ENCODE measurements at regions not wholly inside any gene's neighbourhood (a gene's known extent, or its start where the extent isn't known, plus 50 kb on each side); places are given as distances from the start of the nearest gene placed in this dataset.

- H3K27me3 Mint-ChIP-seq, result no peaks in the 10 kb centered on the region
- DNase-seq, result no peak
- Histone ChIP-seq H3K27ac (ENCODE audit: low read length in 2 of 2) (no peak overlapping the region), H3K4me2 (replicated peaks; ENCODE audit: low read depth, low read length, poor library complexity, severe bottlenecking) (no peak overlapping the region), H3K36me3 (replicated peaks in 1 of 2; ENCODE audit: control extremely low read depth in 1 of 2, control insufficient read depth in 1 of 2, extremely low read depth in 1 of 2, insufficient read depth in 2 of 2, low read length in 1 of 2) (no peaks in the 10 kb centered on the region), H3K4me3 (ENCODE audit: control extremely low read depth in 1 of 5, extremely low read depth in 1 of 5, insufficient read depth in 1 of 5, low read depth in 2 of 5, low read length in 4 of 5) (no peak overlapping the region), H3K9ac (ENCODE audit: low read length) (no peak overlapping the region), H3K9me3 (ENCODE audit: control extremely low read depth in 1 of 3, control insufficient read depth in 2 of 3, insufficient read depth in 1 of 3, low read length in 2 of 3) (no peaks in the 10 kb centered on the region), H3K79me2 (ENCODE audit: control insufficient read depth, insufficient read depth, low read length) (no peaks in the 10 kb centered on the region), H4K20me1 (ENCODE audit: control insufficient read depth, insufficient read depth, low read length, poor library complexity, severe bottlenecking) (no peaks in the 10 kb centered on the region), H2AFZ (ENCODE audit: insufficient read depth, low read depth, low read length, poor library complexity, severe bottlenecking) (no peak overlapping the region), H3K27me3 (replicated peaks in 1 of 4; ENCODE audit: control extremely low read depth in 1 of 4, control insufficient read depth in 3 of 4, insufficient read depth in 4 of 4, low read length in 3 of 4) (no peaks in the 10 kb centered on the region), H3K4me1 (ENCODE audit: control insufficient read depth in 2 of 2, insufficient read depth in 2 of 2, low read length in 2 of 2) (no peaks in the 10 kb centered on the region)
- TF ChIP-seq EZH2 (IDR thresholded peaks at IDR 0.05; ENCODE audit: borderline replicate concordance, insufficient read depth, low read depth, low read length, poor library complexity, severe bottlenecking) (no peak), CTCF (IDR thresholded peaks at IDR 0.05) (no peak)
- ChIA-PET CTCF (no interaction called here), POLR2A (no interaction called here)
- H3K4me1 Mint-ChIP-seq, result no peaks in the 10 kb centered on the region
- WGBS (ENCODE audit: insufficient coverage), result 85% methylated on average over 4 of the region's 5 CpGs
- intact Hi-C loops (cut with micrococcal nuclease), result no loop called here
- H3K27ac Mint-ChIP-seq, result no peak overlapping the region
- H3K4me3 Mint-ChIP-seq, result no peak overlapping the region
- H3K9me3 Mint-ChIP-seq (ENCODE audit: insufficient read depth), result no peaks in the 10 kb centered on the region
- ATAC-seq (ENCODE audit: low read depth), result no peak
These were observed 450.2 kb downstream of the PLCL1 start for GRCh38 chr2:198254536-198255090.

GRCh38 chr2:198253995-198254394, 449.6 kb downstream of the PLCL1 start:
- Mint-ChIP-seq H3K4me3 (no peak overlapping the region), H3K27me3 (no peaks in the 10 kb centered on the region), H3K9me3 (ENCODE audit: insufficient read depth) (no peaks in the 10 kb centered on the region), H3K27ac (no peak overlapping the region), H3K4me1 (no peaks in the 10 kb centered on the region)
- Histone ChIP-seq H3K4me2 (replicated peaks; ENCODE audit: low read depth, low read length, poor library complexity, severe bottlenecking) (no peak overlapping the region), H3K9ac (ENCODE audit: low read length) (no peak overlapping the region), H3K27me3 (replicated peaks in 1 of 4; ENCODE audit: control extremely low read depth in 1 of 4, control insufficient read depth in 3 of 4, insufficient read depth in 4 of 4, low read length in 3 of 4) (no peaks in the 10 kb centered on the region), H2AFZ (ENCODE audit: insufficient read depth, low read depth, low read length, poor library complexity, severe bottlenecking) (no peak overlapping the region), H3K4me1 (ENCODE audit: control insufficient read depth in 2 of 2, insufficient read depth in 2 of 2, low read length in 2 of 2) (no peaks in the 10 kb centered on the region), H4K20me1 (ENCODE audit: control insufficient read depth, insufficient read depth, low read length, poor library complexity, severe bottlenecking) (no peaks in the 10 kb centered on the region), H3K9me3 (ENCODE audit: control extremely low read depth in 1 of 3, control insufficient read depth in 2 of 3, insufficient read depth in 1 of 3, low read length in 2 of 3) (no peaks in the 10 kb centered on the region), H3K36me3 (replicated peaks in 1 of 2; ENCODE audit: control extremely low read depth in 1 of 2, control insufficient read depth in 1 of 2, extremely low read depth in 1 of 2, insufficient read depth in 2 of 2, low read length in 1 of 2) (no peaks in the 10 kb centered on the region), H3K4me3 (ENCODE audit: control extremely low read depth in 1 of 5, extremely low read depth in 1 of 5, insufficient read depth in 1 of 5, low read depth in 2 of 5, low read length in 4 of 5) (no peak overlapping the region), H3K79me2 (ENCODE audit: control insufficient read depth, insufficient read depth, low read length) (no peaks in the 10 kb centered on the region), H3K27ac (ENCODE audit: low read length in 2 of 2) (no peak overlapping the region)
- ATAC-seq (ENCODE audit: low read depth) (no peak), DNase-seq (no peak)
- TF ChIP-seq CTCF (IDR thresholded peaks at IDR 0.05) (no peak), EZH2 (IDR thresholded peaks at IDR 0.05; ENCODE audit: borderline replicate concordance, insufficient read depth, low read depth, low read length, poor library complexity, severe bottlenecking) (no peak)
- intact Hi-C loops (cut with micrococcal nuclease), result no loop called here
- POLR2A ChIA-PET, result no interaction called here
- CTCF ChIA-PET, result no interaction called here
